ENCODE measurements at regions not wholly inside any gene's neighbourhood (a gene's known extent, or its start where the extent isn't known, plus 50 kb on each side); places are given as distances from the start of the nearest gene placed in this dataset.

GRCh38 chr9:90953200-90953599 is 151.6 kb downstream of the SYK start:
- Histone ChIP-seq H3K9me3 (ENCODE audit: control extremely low read depth in 1 of 3, control insufficient read depth in 2 of 3, insufficient read depth in 1 of 3, low read length in 2 of 3) (no peaks in the 10 kb centered on the region), H3K27me3 (replicated peaks in 1 of 4; ENCODE audit: control extremely low read depth in 1 of 4, control insufficient read depth in 3 of 4, insufficient read depth in 4 of 4, low read length in 3 of 4) (peaks cover 0 to 11% (median 2%) of the 10 kb centered on the region in 4 experiments), H3K4me2 (replicated peaks; ENCODE audit: low read depth, low read length, poor library complexity, severe bottlenecking) (no peak overlapping the region), H4K20me1 (ENCODE audit: control insufficient read depth, insufficient read depth, low read length, poor library complexity, severe bottlenecking) (no peaks in the 10 kb centered on the region), H3K4me1 (ENCODE audit: control insufficient read depth in 2 of 2, insufficient read depth in 2 of 2, low read length in 2 of 2) (no peaks in the 10 kb centered on the region), H3K9ac (ENCODE audit: low read length) (no peak overlapping the region), H3K27ac (ENCODE audit: low read length in 2 of 2) (no peak overlapping the region), H3K36me3 (replicated peaks in 1 of 2; ENCODE audit: control extremely low read depth in 1 of 2, control insufficient read depth in 1 of 2, extremely low read depth in 1 of 2, insufficient read depth in 2 of 2, low read length in 1 of 2) (no peaks in the 10 kb centered on the region), H3K4me3 (ENCODE audit: control extremely low read depth in 1 of 5, extremely low read depth in 1 of 5, insufficient read depth in 1 of 5, low read depth in 2 of 5, low read length in 4 of 5) (no peak overlapping the region), H3K79me2 (ENCODE audit: control insufficient read depth, insufficient read depth, low read length) (no peaks in the 10 kb centered on the region), H2AFZ (ENCODE audit: insufficient read depth, low read depth, low read length, poor library complexity, severe bottlenecking) (no peak overlapping the region)
- no peak overlapping the region for H3K4me3 Mint-ChIP-seq
- H3K27ac Mint-ChIP-seq, result no peak overlapping the region
- no peaks in the 10 kb centered on the region for H3K4me1 Mint-ChIP-seq
- ChIA-PET CTCF (no interaction called here), POLR2A (no interaction called here)
- 100% methylated on average over 2 of the region's 3 CpGs for WGBS (ENCODE audit: insufficient coverage)
- intact Hi-C loops (cut with micrococcal nuclease), result no loop called here
- DNase-seq (no peak), ATAC-seq (ENCODE audit: low read depth) (no peak)
- TF ChIP-seq, protein P1, sequence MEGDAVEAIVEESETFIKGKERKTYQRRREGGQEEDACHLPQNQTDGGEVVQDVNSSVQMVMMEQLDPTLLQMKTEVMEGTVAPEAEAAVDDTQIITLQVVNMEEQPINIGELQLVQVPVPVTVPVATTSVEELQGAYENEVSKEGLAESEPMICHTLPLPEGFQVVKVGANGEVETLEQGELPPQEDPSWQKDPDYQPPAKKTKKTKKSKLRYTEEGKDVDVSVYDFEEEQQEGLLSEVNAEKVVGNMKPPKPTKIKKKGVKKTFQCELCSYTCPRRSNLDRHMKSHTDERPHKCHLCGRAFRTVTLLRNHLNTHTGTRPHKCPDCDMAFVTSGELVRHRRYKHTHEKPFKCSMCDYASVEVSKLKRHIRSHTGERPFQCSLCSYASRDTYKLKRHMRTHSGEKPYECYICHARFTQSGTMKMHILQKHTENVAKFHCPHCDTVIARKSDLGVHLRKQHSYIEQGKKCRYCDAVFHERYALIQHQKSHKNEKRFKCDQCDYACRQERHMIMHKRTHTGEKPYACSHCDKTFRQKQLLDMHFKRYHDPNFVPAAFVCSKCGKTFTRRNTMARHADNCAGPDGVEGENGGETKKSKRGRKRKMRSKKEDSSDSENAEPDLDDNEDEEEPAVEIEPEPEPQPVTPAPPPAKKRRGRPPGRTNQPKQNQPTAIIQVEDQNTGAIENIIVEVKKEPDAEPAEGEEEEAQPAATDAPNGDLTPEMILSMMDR (IDR thresholded peaks at IDR 0.05), result no peak
- no peak for TF ChIP-seq EZH2 (IDR thresholded peaks at IDR 0.05; ENCODE audit: borderline replicate concordance, insufficient read depth, low read depth, low read length, poor library complexity, severe bottlenecking)
- H3K9me3 Mint-ChIP-seq (ENCODE audit: insufficient read depth), result no peaks in the 10 kb centered on the region
- peaks cover 40% of the 10 kb centered on the region for H3K27me3 Mint-ChIP-seq

DNA sequence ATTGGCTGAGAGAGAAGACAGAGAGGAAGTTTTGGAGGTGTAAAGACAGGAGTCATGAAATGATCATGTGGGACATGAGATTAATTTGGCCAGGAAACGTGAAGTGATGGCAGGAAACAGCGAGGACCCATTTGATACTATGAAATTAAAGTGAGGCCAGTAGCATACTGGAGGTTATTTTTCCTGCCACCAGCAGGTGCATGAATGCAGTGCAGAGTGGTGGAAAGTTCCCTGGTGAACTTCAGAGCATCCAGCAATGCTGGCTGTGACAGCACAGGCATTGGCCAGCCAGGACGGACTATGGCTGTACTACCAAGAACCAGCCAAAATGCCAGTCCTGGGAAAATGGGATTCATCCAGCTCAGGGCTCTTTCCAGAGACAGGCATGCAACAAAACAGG is 152.2 kb downstream of the SYK start:
- no peaks in the 10 kb centered on the region for H3K36me3 ChIP-seq (replicated peaks in 1 of 2; ENCODE audit: control extremely low read depth in 1 of 2, control insufficient read depth in 1 of 2, extremely low read depth in 1 of 2, insufficient read depth in 2 of 2, low read length in 1 of 2)
- POLR2A ChIA-PET, result no interaction called here
- no peak overlapping the region for H3K4me2 ChIP-seq (replicated peaks; ENCODE audit: low read depth, low read length, poor library complexity, severe bottlenecking)
- no peak for TF ChIP-seq EZH2 (IDR thresholded peaks at IDR 0.05; ENCODE audit: borderline replicate concordance, insufficient read depth, low read depth, low read length, poor library complexity, severe bottlenecking)
- TF ChIP-seq, protein P1 (IDR thresholded peaks at IDR 0.05), result no peak
- no peaks in the 10 kb centered on the region for H4K20me1 ChIP-seq (ENCODE audit: control insufficient read depth, insufficient read depth, low read length, poor library complexity, severe bottlenecking)
- H3K27me3 Mint-ChIP-seq, result peaks cover 44% of the 10 kb centered on the region
- H3K9me3 ChIP-seq (ENCODE audit: control extremely low read depth in 1 of 3, control insufficient read depth in 2 of 3, insufficient read depth in 1 of 3, low read length in 2 of 3), result no peaks in the 10 kb centered on the region
- H3K4me3 ChIP-seq (ENCODE audit: control extremely low read depth in 1 of 5, extremely low read depth in 1 of 5, insufficient read depth in 1 of 5, low read depth in 2 of 5, low read length in 4 of 5), result no peak overlapping the region
- H3K9ac ChIP-seq (ENCODE audit: low read length), result no peak overlapping the region
- no peak overlapping the region for H3K4me3 Mint-ChIP-seq
- intact Hi-C loops (cut with micrococcal nuclease), result no loop called here
- no peak for ATAC-seq (ENCODE audit: low read depth)
- no peak overlapping the region for H3K27ac ChIP-seq (ENCODE audit: low read length in 2 of 2)
- no peaks in the 10 kb centered on the region for H3K9me3 Mint-ChIP-seq (ENCODE audit: insufficient read depth)
- DNase-seq, result no peak
- no peaks in the 10 kb centered on the region for H3K79me2 ChIP-seq (ENCODE audit: control insufficient read depth, insufficient read depth, low read length)
- H3K4me1 Mint-ChIP-seq, result no peaks in the 10 kb centered on the region
- H3K4me1 ChIP-seq (ENCODE audit: control insufficient read depth in 2 of 2, insufficient read depth in 2 of 2, low read length in 2 of 2), result no peaks in the 10 kb centered on the region
- CTCF ChIA-PET, result no interaction called here
- no peak overlapping the region for H3K27ac Mint-ChIP-seq
- 47% methylated on average over 3 of the region's 3 CpGs for WGBS (ENCODE audit: insufficient coverage)
- no peak overlapping the region for H2AFZ ChIP-seq (ENCODE audit: insufficient read depth, low read depth, low read length, poor library complexity, severe bottlenecking)
- peaks cover 0 to 8% (median 2%) of the 10 kb centered on the region in 4 experiments for H3K27me3 ChIP-seq (replicated peaks in 1 of 4; ENCODE audit: control extremely low read depth in 1 of 4, control insufficient read depth in 3 of 4, insufficient read depth in 4 of 4, low read length in 3 of 4)
